SKM-1 (cell line): ENCODE measurements at regions not wholly inside any gene's neighbourhood (a gene's known extent, or its start where the extent isn't known, plus 50 kb on each side); places are given as distances from the start of the nearest gene placed in this dataset.
"Not testable (repeated sequence)": the region's sequence is repeated elsewhere in the genome, so short reads cannot be mapped to it uniquely, and the experiment has no call there.

ENCODE experiments used
- DNase-seq: peaks from one replicate; lab custom pipeline; 2025; ENCODE audit not compliant: unreplicated experiment; lab: John Stamatoyannopoulos, UW

DNA sequence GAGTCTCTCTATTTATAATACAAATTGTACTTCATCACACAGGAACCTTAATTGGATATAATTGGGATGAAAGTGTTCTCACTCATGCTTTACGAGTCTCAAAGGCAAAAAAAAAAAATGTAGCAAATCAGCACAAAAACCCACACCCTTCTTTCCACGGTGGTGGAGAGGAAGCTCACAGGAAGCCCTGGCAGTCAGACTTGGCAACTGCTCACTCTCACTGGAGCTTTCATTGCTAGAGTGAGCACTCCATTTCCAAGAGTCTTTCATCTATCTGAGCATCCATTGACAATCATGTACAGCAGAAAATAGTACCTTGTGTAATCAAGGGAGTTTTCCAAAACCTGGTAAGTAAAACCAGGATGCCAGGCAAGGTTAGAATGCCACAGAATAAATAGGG, 2159.4 kb upstream of the AGA start:
- no peak for DNase-seq

DNA sequence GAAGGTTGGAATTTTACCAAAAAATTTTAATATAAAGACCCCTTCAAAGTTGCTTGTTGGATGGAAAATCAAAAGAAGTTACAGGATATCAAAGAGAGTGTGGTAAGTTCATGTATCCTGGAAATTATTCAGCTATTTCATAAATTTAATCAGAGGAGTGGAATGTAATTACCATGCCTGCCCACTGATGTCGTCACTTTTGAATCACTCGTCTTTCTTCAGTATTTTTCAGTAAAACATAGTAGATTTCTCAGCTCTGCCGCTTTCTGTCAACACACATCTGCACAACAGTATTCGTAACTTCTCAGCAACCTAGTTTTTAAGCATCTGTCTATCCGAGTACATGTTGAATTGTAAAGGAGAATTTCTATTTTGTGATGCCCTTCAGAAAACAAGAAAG, 2163.0 kb upstream of the AGA start:
- no peak for DNase-seq

DNA sequence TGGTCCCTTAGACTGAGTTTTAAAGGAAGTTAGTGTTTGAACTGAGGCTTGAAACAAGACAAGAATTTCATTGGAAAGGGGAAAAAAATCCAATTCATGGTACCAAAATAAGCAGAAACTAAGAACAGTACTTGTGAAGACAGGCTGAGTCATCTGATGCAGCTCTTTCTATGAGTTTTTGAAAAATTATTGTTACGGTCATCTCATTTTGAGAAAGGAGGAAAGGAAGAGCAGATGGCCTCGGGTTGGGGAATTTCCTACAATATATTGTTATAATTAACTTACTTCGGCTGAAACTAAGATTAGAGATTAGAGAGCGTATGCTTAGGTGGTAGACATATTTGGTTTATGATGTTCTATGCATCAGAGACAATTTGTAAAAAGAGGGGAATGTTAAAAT, 2164.8 kb upstream of the AGA start:
- DNase-seq = no peak

DNA sequence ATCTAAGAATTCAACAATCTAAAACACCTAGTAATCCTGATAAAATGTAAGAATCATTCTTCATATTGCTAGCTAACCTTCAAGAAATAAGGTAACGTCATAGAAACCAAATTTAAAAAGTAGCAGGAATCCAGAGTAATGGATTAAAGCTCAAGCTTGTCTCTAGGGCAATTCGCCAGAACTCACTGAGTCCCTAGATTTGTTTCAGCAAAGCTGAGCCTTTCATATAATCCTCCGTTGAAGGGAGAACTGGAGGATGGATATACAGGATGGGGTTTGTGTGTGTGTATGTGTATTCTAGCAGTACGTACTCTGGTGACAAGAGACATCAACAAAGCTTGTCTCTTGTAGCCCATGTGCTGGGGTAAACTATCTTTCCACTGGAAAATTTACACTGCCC, 2173.5 kb upstream of the AGA start:
- DNase-seq = no peak

DNA sequence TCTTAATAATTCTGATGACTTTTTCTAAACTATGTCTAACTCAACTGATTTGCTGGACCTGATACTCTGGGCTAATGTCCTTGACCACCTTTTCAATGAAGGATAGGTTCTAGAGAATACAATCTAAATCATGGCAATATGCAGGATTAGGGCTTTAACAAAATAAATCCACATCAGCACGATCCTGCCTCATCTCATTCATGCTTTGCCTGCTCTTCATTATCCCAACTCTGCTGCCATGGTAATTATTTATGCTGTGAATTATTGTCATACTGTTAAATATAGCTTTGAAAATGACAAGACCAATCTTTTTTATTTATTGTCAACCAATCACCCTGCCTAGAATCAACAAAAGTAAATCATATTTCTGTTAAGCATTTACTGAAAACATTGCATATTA, 2176.7 kb upstream of the AGA start:
- no peak for DNase-seq

DNA sequence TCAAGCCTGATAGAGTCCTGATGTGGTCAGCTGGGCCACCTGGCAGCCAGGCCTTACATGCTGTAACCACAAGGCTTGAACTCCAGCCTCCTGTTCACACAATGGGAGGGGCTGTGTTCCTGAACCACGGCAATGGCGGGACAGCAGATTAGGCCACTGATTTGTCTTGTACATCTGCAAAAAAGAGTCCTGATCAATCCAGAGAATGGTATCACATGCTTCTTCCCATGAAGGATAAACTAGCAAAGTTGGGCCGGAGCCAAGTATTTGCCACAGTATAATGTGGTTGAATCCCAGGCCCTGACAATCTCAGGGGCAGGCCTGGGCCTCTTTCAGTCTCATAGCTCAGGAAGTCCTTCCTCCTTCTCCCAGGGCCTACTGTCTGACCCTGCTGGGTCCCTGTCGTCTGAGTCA, 2182.5 kb upstream of the AGA start:
- DNase-seq = no peak

DNA sequence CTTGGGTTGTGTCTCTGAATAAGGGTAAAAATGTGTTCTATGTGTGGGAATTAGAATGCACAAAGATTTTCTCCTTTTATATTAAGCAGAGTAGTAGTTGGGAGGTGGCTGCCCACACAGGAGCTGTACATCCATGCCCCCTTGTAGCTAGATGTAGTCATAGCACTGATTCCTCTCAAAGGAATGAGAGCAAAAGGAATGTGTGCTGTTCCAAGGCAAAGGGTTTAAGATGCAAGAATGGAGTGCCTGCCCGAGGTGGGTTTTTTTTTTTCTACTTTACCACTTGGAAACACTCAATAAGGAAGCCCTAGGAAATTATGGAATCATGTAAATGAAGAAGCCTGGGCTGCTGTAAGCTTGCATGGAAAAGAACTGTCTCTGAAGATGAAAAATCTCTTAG, 2183.2 kb upstream of the AGA start:
- no peak for DNase-seq

DNA sequence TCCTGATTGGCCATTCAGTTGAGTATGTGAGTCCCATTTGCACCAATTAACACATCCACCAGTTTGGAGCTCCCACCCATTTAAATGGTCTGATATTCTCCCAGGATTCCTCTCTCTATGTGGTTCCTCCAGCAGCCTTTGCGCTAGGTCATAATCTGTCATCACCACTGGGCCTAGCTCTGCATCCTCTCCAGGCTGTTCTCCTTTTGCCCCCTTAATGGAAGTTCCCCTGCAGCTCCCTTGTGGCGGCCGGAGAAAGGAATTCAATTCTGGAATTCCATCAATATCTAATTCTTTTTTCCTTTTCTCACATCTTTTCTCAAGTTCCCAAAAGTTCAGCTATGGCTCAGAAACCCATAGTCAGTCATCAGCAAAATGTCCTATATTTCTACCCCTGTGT, 2184.4 kb upstream of the AGA start:
- no peak for DNase-seq

DNA sequence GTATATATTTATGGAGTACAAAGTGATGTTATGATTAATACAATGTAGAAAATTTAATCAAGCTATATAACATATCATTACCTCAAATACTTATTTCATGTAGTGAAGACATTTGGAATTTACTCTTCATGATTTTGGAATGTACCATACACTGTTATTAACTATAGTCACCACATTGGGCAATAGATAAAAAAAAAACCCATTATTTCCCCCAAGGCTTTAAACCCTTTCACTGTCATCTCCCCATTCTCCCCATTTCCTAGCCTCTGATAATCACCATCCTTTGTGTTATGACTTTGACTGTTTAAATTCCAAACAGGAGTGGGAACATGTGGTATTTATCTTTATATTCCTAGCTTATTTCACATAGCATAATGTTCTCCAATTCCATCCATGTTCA, 2189.1 kb upstream of the AGA start:
- no peak for DNase-seq

DNA sequence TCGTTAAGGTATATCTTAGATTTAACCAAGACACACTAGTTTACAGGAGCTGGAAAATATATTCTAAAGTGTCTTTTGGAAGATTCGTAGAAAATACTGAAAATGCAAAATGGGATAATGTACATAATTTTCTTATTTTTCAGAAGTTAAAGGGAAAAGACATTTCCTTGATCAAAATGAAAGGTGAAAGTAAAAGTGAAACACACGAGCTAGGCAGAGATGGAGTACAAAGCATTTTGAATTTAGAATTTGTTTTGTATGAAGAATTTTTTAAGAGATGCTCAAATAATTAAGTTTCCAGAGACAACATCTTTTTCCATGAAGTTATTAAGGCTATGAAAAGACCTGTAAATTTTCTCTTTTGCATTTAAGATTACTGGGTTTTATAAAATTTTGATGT, 2192.6 kb upstream of the AGA start:
- no peak for DNase-seq

DNA sequence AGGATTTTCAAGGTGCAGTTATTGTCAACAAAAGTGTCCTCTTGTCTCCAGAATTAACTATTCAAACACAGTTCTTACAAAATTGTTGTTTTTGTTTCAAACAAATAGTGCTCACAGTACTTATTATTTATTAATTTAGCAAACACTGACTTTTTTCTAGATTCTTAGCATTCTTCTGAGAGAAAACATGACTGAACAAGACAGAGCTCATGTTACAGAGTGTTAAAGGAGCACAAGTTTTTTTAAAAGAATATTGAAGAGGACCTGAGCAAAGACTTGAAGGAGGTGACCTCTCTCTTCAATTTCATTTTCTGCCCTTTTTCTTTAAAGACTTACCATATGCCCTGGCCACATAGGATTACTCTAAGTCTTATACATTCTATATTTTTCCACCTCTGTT, 2220.3 kb upstream of the AGA start:
- DNase-seq = no peak

DNA sequence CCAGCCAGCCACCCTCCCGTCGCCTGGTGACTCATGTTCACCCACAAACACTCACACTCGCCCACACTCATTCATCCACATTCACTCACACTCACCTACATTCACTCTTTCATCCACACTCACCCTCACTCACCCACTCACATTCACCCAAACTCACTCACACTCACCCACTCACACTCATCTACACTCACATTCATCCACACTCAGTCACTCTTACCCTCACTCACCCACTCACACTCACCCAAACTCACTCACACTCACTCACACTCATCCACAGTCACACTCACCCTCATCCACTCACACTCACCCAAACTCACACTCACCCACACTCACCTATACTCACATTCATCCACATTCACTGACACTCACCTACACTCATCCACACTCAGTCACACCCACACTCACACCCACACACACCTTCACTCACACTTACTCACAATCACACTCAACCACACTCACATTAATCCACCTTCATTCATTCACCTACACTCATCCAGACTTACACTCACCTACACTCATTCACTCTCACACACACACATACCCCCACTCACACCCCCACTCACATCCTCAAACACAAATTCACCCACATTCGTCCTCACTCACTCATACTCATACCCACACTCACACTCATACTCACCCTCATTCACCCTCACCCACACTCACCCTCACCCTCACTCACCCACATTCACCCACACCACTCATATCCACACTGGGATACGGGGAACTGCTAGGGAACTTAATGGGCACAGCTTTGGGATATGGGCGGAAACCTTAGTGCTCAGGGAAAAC, 2221.6 kb upstream of the AGA start:
- DNase-seq = no peak

DNA sequence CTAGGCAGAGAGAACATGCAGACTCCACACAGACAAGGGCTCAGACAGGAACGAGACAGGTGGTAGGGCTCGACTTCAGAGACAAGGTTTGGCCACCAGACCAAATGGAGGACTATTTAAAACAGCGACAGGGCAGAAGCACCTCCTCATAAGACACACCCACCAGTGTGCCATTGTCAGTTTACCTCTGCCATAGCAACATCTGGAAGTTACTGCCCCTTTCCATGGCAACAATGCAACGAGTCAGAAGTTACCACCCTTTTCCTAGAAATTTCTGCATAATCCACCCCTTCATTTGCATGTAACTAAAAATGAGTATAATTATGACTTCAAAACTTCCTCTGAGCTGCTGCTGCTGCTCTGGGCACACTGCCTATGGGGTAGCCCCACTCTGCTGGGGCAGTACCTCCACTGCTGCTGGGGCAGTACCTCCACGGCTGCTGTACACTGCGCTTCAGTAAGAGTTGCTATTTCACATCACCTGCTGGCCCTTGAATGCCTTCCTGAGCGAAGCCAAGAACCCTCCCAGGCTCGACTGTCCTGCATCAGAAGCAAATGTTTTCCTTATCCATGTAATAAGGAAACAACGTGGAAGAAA, 2222.3 kb upstream of the AGA start:
- DNase-seq = no peak

DNA sequence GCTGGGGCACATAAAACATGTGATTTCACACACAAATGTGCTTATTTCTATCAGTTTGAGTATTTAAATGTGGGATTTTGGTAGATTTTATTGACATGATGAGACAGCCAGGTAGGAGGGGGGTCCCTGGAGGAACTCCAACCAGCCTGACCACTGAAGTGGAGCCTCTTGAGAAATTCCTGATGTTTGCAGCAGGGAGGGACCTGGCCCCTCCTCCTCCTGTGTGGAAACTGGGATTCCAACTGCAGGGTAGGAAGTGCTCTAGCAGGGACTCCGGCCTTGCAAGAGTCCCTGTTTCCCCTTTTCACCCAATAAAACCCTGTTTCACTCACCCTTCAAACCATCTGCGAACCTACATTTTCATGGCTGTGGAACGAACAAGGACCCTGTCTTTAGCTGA, 2224.0 kb upstream of the AGA start:
- DNase-seq = no peak

DNA sequence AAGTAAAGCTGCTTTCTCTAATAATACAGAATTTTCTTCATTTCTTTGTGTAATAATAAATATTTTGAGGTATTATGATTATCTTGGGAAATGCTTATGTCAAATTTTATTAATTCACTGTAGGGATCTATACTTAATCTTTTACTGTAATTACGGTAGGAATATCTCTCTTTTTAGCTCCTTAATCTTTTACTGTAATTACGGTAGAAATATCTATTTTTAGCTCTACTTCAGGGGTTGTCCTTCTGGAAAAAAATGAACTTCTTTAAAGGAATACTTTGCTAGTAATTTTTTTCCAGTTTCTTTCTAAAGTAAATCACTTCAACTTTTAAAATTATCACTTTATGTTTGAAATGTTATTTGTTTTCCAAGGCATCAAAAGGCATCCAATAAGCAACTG, 2229.4 kb upstream of the AGA start:
- no peak for DNase-seq

DNA sequence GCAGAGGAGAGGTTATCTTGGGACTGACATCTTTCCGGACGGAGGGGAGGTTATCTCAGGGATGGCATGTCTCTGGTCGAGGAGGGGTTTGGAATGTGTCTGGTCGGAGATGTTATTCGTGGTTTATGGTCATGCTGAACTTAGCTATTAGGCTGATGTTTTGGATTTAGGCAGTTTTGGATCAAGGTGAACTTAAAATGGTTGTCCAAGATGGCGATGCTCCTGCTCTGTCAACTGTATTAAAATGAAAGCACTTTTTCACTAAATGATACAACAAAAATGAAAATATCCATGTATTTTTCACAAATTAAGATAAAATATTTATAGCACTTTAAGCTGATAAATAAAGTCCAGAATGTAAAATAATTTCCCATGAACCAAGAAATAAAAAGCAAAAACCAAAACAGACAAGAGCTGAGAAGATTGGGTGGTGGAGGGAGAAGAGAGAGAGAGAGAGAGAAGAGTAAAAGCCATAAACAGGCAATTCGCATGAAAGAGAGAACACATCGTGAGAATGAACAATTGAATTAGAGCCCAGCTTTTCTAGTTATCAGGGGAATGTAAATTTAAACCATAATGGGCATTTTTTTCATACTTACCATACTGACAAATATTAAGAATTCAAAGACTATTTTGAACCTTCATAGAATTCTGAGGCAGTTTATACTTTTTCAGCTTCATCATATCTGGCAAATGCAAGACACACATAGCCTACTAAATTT, 2236.0 kb upstream of the AGA start:
- DNase-seq = no peak

DNA sequence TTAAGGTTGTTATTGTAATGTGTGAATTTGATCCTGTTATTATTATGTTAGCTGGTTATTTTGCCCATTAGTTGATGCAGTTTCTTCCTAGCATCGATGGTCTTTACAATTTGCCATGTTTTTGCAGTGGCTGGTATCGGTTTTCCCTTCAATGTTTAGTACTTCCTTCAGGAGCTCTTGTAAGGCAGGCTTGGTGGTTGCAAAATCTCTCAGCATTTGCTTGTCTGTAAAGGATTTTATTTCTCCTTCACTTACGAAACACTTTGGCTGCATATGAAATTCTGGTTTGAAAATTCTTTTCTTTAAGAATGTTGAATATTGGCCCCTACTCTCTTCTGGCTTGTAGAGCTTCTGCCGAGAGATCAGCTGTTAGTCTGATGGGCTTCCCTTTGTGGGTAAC, 2241.4 kb upstream of the AGA start:
- DNase-seq = not testable (repeated sequence)

DNA sequence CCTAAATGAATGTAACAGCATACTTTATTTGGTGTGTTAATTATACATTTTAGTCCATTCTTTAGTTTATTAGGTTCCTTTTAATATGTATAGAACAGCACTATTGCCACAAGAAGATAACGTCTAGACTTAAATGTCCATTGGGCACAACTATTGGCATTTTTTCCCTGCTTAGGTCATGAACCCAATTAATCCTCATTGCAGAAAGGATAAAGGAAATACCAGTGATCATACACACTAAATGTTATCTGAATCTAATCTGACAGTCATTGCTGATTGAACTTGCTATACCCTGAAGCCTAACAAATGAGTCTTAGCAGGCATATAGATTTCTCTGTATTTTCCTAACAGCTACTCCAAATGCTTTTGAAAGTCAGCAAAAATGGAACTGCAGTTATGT, 2250.0 kb upstream of the AGA start:
- DNase-seq = no peak

DNA sequence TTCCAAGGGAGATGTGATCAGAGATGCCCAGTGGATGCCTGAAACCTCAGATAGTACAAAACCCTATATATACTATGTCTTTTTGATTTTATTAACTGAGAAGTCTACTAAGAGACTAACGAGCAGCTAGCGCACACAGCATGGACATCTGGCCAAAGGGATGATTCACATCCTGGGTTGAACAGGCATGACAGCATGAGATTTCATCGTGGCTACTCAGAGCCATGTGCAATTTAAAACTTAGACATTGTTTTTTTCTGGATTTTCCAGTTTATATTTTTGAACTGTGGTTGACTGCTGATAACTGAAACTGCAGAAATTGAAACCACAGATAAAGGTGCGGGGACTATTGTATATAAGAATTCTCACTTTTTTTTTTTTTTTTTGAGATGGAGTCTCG, 2252.9 kb upstream of the AGA start:
- DNase-seq = no peak

DNA sequence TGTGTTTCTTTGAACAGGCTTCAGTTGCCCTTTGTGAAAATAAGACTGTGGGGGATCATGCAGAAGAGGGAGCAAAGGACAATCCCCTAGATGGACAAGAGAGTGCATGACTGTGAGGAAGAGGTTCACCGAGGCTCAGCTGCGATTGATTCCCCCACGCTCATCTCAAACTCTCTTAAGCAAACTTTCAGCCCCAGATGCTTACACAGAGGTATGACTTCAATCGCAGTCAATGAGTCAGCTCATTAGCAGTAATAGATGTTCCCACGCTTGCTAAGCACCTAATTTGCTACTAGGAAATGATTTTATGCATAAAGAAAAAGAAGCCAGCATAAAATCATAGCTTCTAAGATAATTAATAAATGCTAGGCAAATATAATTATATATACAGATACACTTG, 2256.1 kb upstream of the AGA start:
- DNase-seq = no peak

DNA sequence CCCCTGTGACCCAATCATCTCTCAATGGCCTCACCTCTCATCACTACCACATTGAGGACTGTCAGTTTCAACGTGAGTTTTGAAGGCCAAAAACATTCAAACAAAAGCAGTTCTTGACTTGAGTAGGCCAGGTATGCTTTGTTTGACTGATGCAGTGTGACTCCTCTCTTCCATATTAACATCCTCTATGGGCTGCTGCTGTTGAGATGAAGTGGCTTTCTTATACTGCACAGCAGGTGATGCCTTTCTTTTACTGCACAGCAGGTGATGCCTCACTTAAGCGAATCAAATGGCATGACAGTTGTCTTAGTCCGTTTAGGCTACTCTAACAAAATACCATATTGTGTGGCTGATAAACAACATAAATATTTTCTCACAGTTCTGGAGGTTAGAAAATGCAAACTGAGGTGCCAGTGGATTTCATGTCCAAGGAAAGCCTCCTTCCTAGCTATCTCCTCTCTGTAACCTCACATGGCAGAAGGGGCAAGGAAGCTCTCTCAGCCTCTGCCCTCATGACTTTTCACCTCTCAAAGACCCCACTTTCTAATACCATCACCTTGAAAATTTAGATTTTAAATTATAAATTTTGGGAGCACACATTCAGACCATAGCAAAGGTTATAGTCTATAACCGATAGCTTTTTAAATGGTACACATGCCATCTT, 2267.9 kb upstream of the AGA start:
- DNase-seq = no peak
